COR-L47 (cell line): ENCODE measurements at regions not wholly inside any gene's neighbourhood (a gene's known extent, or its start where the extent isn't known, plus 50 kb on each side); places are given as distances from the start of the nearest gene placed in this dataset.

Experiments
- DNase-seq: peaks from one replicate; lab custom pipeline; 2025; lab: John Stamatoyannopoulos, UW

DNA sequence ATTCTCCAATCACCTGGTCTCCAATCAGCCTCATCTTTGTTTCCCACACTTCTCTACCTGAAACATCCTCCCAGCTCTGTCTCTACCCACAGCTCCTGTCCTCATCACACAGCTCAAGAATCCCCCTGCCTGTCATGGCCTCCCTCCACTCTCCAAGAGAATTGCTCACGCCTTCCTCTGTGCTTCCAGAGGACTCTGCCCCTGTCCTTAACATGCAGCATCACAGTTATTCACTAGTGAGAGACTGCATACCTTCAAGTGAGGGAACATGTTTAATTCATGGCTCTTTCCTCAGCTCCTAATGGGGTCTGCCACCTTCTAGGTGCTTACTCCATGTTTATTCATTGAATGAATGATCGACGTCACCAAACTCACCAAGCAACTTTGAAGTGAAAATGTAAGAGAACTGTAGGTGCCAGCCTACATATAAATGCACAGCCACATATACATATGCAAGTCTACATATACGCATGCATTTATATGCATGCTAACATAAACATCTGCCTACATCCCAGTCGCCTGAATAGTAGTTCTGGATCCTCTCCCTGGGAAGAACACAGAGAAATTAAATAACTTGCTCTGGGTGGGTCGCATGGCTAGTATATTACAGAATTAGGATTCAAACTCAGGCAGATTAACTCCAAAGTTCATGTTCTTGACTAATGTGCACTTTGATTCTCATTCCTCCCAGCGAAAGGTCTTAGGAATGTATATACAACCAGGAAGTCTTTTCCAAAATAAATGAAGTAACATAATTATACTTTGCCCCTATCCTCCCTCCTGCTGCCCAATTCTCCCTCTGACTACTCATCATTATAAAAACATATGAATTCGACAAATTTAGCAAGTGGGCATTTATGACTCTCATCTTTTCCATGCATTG lies 295.6 kb downstream of the MAFB start:
- DNase-seq: no peak

DNA sequence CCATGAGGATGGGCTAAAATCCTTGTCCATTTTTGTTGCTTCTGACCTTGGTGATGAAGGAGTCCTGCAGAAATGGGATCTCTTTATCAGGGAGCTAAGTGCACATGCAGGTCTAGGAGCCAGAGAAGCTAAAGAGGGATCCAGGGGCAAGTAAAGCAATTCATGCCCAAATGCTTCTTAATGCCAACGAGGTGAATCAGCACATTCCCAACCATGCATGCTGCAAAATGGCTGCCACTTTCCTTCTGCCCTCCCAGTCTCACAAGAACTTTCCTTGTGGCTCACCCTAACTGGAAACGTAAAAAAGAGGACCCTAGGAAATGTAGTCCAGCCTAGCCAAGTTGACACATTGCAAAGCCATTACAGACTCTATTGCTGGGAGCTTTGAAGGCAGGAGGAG lies 298.4 kb downstream of the MAFB start:
- no peak for DNase-seq

DNA sequence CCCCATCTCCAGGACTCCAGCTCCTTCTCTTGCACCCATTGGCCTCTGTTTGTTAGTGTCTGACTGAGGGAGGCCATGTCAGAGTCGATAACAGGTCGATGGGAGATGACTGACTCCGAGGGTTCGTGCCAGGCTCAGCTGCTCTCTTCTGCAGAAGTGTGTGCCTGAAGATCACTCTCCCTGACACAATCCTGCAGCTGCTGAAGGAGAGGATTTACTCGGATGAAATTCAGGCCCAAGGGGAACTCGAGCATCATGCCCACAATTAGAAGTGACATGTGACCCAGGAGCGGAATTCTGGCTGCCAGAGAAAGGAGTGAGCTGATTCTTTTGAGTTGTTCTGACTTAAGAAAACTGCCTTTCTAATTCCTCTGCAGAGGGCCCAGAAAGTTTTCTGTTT lies 318.2 kb downstream of the MAFB start:
- DNase-seq: no peak

DNA sequence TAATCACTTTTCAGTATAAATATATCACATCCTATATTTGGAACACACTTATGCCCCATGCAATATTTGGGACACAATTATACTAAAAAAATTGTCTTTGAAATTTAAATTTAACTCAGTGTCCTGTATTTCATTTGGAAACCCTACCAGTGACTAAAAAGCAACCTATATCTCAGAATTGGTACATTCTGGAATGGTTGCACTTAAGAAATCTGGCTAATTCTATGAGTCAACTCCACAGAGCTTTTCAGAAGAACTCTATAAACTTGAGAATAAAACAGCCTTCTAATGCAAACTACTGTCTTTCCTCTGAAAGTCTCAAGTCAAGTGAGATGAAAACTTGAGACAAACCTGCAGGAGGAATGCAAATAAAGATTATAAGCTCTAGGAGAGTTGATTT lies 320.2 kb downstream of the MAFB start:
- DNase-seq: no peak

DNA sequence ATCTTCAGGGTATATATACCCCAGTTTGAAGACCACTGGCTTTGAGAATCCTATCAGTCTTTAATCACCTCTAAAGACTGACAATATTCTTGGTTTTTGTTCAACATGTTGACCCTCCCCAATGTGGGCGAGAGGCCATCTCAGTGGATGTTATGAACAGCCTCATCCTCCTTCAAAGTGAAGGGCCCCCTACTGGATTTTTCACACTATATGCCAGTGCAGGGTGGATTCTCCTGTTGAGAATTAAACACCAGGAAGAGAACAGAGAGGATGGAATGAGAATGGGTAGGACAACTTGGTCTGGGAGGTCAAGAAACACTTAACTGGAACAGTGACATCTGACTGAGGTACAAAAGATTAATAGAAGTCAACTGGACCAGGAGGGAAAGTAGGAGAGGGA lies 327.1 kb downstream of the MAFB start:
- DNase-seq: no peak

DNA sequence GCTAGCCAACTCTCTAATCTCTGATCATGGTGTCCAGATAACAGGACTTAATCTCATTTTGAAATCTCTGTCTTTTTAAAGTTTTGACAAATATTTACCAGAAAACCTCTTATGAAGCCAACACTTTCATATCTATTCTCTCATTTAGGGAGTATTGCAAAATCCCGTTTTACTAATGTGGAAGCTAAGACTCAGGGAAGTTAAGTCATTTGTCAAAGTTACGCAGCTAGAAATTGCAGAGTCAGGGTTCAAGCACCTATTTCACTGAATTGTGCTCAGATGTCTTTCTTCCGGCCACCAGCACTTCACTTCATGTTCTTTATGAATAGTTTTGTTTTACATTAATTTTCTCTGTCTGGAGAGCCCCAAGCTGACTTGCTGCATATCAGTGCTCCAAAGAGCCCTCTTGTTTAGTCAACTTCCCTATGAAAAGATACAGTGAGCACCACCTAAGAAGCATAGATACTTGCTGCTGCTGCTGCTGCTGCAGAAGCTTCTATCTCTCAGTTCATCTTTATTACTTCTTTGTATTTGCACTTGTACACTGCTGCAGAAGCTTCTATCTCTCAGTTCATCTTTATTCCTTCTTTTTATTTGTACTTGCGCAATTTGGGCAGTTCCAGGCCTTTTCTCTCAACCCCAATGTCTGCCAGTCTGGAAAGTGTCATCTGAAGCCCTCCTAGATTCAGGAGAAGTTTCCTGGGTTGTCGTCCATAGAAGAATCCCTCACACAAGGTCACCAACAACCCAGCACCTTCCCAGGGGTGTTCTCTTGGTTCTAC lies 329.7 kb downstream of the MAFB start:
- DNase-seq: no peak

DNA sequence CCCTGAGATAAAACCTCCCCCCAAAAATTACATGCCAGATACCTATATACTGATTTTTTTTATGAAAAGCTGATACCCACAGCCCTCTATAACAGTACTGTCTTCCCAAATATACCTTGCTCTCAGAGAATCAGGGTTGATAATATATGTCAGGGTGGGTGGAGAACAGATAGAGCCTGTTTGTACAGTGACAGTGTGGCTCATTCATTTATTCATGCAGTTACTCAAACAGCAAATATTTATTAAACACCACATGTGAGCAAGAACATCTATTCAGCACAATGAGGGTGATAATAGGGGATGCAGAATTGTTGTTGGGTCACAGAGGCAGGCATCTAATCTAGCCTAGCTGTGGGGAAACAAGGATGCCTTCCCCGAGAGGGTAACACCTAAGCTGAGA lies 334.2 kb downstream of the MAFB start:
- no peak for DNase-seq

DNA sequence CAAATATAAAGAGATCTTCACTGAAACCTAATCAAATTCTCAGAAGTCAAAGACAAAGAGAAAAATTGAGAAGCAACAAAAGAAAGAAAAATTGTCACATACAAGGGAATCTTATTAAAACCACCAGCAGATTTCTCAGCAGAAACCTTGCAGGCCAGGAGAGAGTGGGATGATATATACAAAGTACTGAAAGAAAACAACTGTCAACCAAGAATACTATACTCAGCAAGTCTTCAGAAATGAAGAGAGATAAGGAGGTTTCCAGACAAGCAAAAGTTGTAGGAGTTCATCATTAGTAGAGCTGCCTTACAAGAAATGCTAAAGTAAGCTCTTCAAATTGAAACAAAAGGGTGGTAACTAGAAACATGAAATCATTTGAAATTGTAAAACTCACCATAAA lies 345.6 kb downstream of the MAFB start:
- DNase-seq: no peak

DNA sequence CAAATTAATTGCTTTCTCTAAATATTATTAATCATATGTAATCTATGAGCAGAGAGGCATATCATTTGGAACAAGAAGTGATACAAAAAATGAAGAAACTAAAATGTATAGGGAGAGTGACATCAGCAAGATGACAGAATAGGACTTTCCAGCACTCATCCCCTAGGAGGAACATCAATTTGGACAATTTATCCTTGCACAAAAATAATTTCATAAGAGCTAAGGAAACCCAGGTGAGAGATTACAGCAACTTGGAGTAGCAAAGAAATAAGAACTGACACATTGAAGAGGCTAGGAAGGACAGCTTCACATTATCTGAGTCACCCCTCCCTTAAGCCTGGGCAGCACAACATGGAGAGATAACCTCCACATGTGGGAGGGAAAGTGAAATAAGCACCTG lies 347.5 kb downstream of the MAFB start:
- no peak for DNase-seq

DNA sequence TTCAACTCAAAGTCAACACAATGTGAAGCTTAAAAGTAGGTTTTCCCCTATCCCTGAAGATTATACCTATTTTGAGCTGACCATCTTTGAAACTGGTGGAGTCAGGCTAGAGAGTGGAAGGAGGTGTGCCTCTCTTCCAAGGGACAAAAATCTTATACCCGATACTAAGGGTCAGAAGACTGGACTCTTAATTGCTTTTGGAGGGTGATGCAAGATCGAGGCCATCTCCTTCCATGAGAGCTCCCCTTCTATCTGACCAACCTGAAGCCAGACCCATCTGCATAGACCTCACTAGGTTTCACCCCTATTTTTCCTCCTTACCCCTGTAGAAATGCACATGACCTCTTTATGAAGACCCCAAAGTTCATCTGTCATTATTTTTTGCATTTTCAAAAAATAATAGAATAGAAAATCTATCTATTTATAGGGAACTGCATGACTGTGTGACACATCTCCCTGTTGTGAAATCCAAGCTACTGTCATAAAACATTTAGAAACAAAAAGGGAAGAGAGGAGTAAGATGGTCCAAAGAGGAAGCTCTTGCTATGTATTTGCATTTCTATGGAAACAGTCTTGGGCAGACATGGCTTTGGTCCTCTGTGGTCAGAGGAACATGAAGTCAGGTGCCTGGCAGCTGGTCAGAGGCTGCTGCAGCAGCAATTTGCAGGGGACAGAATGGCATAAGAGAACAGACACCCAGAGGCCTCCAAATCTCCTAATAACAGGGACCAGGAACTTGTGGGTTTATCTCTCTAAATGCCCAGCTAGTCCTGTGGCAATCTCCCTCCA lies 349.2 kb downstream of the MAFB start:
- DNase-seq: no peak

DNA sequence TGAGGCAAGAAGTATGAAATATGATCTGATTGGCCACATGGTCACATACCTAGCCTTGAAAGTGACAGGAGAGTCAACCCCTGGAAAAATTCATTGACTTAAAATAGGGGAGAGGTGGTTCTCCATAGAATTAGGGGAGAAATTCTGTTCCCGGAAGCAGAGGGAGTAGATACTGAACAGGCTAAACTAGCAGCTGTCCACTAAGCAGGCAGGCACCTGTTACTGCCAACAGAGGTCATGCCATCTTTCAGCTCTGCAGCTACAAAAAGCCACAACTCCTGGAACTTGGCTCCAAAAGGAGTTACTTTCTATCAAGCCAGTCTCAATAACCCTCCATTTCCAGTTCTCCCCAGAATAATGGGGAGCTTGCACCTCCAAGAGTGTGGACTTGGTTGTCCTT lies 352.5 kb downstream of the MAFB start:
- DNase-seq: no peak

DNA sequence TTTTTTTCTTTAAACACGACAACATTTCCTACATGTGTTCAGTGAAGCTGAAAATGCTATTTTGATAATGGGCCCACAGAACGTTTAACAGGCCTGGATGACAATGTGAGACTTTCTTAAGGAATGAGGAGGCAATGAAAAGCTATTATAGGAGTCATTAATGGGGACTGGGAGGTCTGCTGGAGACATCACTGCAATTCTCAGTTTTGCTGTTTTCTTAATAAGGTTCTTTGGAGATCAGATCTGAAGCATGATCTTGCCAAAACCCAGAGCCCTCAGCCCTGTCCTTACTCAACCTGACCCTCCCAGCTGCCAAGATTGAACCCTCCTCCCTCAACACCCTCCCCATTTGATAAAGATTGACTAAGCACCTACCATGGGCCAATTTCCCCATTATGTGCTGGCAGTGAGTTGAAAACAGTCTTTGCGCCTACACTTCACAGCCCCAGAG lies 353.1 kb downstream of the MAFB start:
- no peak for DNase-seq

DNA sequence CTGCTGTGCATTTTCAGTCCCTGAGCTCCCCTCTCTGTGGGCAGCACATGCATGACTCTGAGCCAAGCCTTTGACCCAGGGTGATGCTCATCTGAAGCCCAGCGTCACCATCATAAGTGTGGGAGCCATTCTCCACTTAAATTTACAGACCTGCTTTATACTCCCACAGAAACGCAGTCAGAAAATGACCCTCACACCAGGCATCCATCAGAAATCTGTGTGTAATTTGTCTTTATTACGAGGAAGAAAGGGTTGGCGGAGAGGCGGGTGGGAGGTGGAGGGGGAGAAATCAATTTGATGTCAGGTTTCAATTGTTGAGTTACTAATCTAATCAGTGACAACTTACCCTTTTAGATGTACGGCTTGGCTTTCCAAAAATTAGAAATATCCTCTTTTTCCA lies 353.6 kb downstream of the MAFB start:
- no peak for DNase-seq

DNA sequence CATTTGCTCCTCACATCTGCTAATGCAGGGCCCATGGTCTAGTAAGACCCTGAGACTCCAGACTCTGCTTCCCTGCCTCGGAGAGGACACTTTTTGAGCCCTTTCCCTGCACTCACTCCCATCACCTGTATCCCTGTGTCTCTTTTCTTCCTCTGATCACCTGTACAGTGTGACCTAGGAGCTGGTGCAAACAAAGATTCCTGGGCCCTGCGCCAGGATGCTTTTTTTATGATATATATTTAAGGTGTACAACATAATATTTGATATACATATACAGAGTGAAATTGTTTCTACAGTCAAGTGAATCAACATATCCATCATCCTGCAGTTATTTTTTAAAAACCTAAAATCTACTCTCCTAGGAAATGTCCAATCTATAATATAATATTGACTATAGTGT lies 355.4 kb downstream of the MAFB start:
- no peak for DNase-seq

DNA sequence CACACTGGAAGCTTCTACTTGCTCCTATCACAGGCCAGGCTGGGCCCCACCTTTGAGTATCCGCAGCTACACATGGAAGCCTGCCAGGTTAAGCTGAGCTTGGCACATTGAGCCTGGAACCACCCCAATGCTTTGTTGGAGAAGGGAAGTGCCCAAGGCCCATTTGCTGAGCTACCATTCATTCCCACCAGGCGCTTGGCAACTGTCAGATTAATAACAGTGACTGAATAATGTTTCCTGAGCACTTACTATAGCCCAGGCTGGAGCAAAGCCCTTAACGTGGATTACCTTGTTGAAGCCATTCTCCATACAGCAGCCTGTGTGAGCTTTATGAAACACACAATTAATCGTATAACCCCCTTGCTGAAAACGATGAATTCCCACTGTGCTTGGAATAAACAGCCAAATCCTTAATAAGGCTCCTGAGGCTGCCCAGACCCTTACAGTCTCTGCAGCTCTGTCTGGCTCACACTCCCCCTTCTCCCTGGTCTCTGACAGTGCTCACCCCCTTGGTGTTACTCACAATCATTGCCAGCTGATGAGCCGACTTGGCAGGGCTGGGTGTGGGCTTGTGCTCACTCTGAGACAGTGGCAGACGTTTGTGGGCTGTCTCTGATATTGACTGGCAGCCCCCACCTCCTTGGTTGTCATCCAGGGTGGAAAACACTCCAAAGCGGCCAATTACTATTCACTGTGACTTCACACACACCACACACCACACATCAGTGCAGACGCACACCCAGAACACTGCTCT lies 357.1 kb downstream of the MAFB start:
- DNase-seq: no peak

DNA sequence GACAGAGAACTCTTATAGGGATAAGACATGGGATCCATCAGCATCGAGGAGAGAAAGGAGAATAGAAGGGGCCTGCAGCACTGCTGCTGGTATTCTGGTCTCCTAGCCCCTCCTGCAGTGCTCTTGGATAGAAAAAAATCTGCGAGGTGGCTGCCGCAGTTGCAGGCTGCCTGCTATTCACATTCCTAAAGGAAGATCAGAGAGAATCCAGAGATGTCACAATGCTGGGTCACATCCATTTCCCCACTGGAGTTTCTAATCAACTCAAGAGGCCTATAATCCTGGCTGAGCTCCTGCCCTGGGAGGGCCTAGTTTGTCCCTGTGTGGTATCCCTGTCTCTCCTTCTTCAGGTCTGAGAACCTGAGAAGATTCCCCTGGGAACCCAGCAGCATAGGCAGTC lies 357.8 kb downstream of the MAFB start:
- DNase-seq: no peak

DNA sequence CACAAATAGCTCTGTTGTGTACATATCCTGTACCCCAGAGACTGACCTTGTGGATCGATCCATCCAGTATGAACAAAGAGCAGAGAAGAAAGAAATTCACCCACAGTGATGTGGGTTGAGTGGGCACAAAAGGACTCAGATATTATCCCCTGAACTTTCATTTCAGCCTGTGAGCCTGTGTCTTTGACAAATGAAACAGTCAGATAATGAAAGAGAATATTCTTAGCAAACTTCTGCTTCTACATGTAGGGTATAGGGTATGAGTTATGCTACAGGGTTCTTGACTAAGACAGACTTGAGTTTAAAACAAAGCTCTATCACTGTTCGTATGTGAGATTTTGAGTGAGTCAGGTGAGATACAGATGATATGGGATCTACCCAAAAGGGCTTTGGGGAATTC lies 359.7 kb downstream of the MAFB start:
- DNase-seq: no peak

DNA sequence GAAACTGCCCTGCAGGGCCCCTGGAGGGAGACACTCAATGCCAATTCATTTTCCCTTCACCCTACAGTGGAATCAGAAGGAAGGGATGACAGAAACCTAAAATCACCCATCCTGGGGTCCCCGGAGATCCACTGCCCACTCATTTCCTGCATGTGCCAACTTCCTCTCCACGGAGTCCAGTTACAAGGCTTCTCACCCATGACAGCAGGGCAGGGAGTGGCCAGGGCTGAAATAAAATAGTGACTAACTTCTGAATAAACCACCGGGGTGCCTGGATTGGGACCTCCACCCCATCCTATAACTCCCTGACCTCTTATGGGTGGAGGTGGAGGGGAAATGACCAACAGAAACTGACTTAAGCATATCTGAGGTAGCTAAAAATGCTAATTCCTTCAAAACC lies 362.3 kb downstream of the MAFB start:
- DNase-seq: no peak

DNA sequence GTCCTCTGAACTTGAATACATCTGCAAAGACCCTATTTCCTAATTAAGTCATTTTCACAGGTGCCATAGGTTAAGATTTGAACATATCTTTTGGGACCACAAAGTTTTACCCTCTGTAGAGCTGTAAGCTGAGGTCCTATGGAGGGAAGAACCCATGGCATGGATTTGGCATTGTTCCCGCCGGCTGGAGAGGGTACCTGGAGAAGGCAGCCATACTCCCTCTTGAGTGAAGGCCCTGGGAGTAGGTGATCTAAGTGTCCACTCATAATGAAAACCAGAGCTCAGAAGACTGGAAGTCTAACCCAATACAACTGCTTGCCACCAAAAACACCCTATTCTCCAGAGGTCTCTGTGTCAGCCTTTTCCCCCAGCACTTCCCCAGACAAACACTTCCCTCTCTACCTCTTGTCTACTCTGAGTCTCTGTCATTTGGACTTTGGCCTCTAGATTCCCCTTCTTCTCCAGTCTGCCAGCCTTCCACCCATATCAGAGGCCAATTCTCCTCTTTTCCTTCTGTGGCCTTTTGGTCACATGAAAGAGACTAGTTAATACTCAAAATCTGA lies 363.9 kb downstream of the MAFB start:
- DNase-seq: no peak

DNA sequence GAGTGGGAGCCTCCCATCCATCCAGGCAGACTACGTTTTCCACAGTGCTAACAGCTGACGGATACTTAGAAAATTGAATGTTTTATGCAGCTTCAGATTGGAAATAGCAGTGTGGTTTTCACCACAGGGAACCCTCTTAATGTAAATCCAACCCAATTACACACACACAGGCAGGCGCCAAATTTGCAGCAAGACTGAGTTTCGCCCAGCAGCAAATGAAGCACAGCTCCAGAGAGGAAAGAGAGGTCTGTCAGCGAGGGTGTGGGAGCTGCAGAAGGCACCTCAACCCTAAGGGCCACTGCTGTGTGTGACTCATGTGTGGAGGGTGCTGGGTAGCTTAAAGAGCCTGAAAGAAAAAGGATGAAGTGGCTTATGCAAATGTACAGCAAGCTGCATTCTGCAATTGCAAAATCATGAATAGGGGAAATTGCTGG lies 365.7 kb downstream of the MAFB start:
- DNase-seq: no peak

DNA sequence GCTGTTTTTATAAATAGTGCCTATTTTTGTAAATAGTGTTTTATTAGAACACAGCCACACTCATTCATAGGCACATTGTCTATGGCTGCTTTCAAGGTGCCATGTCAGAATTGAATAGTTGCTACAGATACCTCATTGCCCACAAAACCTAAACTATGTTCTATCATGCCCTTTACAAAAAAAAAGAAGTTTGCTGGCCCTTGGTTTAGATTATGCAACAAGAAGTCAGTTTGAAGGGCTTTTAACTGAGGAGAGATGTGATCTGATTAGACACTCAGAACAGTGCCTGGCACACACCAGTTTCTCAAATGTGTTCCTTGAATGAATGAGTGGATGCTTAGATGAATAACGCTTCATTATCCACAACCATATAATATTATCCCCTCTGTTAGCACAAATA lies 366.1 kb downstream of the MAFB start:
- no peak for DNase-seq
